Central memory CD8-positive, alpha-beta T cell (primary cell): ENCODE measurements at regions not wholly inside any gene's neighbourhood (a gene's known extent, or its start where the extent isn't known, plus 50 kb on each side); places are given as distances from the start of the nearest gene placed in this dataset.
"Not testable (repeated sequence)": the region's sequence is repeated elsewhere in the genome, so short reads cannot be mapped to it uniquely, and the experiment has no call there.

Experiments used
- ATAC-seq: fragments of 150-1000 bp; cut with Tn5 transposase; replicated peaks from 2 replicates; pipeline ENCODE4 v1.10.0; 2022; ENCODE audit warnings: mild to moderate bottlenecking, moderate FRiP score, moderate number of reproducible peaks; ENCODE audit not compliant: poor library complexity, severe bottlenecking; ENCODE audit errors: extremely low read depth
- DNase-seq, 2 donors: peaks; one replicate each; pipeline ENCODE4 v3.0.0; 2021; ENCODE audit warnings: low spot score in 2 of 2
- H3K27ac Mint-ChIP-seq: one replicate; pipeline ENCODE4 v1.8.0; 2022; ENCODE audit warnings: low read depth, mild to moderate bottlenecking, moderate library complexity, mixed read lengths
- H3K27me3 Mint-ChIP-seq: one replicate; pipeline ENCODE4 v1.8.0; 2022; ENCODE audit warnings: mixed read lengths
- H3K36me3 Mint-ChIP-seq: one replicate; pipeline ENCODE4 v1.8.0; 2022; ENCODE audit warnings: mild to moderate bottlenecking, moderate library complexity, mixed read lengths; ENCODE audit not compliant: insufficient read depth
- H3K4me1 Mint-ChIP-seq: one replicate; pipeline ENCODE4 v1.8.0; 2022; ENCODE audit warnings: mixed read lengths
- H3K4me3 Mint-ChIP-seq: one replicate; pipeline ENCODE4 v1.8.0; 2022; ENCODE audit warnings: mild to moderate bottlenecking, moderate library complexity, mixed read lengths
- H3K9me3 Mint-ChIP-seq: one replicate; pipeline ENCODE4 v1.8.0; 2022; ENCODE audit warnings: mixed read lengths

DNA sequence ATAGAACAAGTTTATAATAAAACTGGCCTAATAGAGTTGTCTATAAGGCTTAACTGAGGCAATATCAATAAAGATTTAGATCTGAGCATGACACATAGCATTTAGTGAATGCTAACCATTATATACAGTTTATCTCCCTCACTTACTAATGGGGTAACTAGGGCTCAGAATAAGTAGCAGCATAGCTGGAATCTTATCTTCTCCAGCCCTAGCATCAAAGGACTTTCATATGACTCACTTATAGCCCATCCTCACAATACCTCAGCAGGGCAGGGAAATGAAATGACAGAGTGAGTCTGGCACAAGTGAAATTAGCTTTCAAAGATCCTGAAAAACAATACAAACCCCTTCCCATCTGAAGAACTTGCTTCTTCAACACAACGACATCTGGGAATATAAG, 362.9 kb downstream of the KIF20B start:
- no peaks in the 10 kb centered on the region for H3K4me1 Mint-ChIP-seq

GRCh38 chr10:90066435-90066834, 365.0 kb downstream of the KIF20B start:
- Mint-ChIP-seq H3K27me3 (no peaks in the 10 kb centered on the region), H3K36me3 (no peaks in the 10 kb centered on the region), H3K9me3 (no peaks in the 10 kb centered on the region), H3K4me3 (no peak overlapping the region), H3K27ac (no peak overlapping the region), H3K4me1 (no peaks in the 10 kb centered on the region)
- DNase-seq (no peak), ATAC-seq (no peak)

More for the DNA sequence above, 362.9 kb downstream of the KIF20B start:
- no peak for ATAC-seq
- DNase-seq = no peak
- Mint-ChIP-seq H3K36me3 (no peaks in the 10 kb centered on the region), H3K9me3 (no peaks in the 10 kb centered on the region), H3K4me3 (no peak overlapping the region), H3K27me3 (no peaks in the 10 kb centered on the region), H3K27ac (no peak overlapping the region)

DNA sequence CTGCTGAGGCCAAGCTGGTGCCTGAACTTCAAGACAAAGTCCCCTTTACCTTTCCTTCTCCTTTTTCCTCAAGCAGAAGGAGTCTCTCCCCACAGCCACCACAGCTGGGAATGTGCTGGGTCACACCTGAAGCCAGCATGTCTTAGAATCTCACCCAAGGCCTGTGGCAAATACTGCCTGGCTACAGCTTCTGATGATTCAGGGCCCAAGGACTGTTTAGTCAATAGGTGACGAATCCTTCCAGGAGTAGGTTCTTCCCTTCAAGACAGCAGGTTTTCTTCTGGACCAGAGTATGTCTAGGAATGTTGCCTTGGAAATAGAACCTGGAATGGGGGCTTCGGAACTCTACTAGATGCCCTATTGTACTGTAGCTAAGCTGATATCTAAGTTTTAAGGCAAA, 374.6 kb downstream of the KIF20B start:
- H3K36me3 Mint-ChIP-seq = no peaks in the 10 kb centered on the region
- no peak for ATAC-seq
- DNase-seq = no peak
- H3K9me3 Mint-ChIP-seq = peaks cover 5% of the 10 kb centered on the region
- H3K4me1 Mint-ChIP-seq = no peaks in the 10 kb centered on the region
- no peak overlapping the region for H3K4me3 Mint-ChIP-seq
- H3K27me3 Mint-ChIP-seq = peaks cover 25% of the 10 kb centered on the region
- no peak overlapping the region for H3K27ac Mint-ChIP-seq

DNA sequence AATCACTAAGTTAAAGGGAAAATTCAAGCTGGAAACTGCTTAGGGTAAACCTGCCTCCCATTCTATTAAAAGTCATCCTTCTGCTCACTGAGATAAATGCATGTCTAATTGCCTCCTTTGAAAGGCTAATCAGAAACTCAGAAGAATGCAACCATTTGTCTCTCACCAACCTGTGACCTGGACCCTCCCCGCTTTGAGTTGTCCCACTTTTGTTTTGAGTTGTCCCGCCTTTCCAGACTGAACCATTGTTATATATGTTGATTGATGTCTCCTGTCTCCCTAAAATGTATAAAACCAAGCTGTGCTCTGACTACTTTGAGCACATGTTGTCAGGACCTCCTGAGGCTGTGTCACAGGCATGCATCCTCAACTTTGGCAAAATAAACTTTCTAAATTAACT, 378.4 kb downstream of the KIF20B start:
- no peak overlapping the region for H3K4me3 Mint-ChIP-seq

DNA sequence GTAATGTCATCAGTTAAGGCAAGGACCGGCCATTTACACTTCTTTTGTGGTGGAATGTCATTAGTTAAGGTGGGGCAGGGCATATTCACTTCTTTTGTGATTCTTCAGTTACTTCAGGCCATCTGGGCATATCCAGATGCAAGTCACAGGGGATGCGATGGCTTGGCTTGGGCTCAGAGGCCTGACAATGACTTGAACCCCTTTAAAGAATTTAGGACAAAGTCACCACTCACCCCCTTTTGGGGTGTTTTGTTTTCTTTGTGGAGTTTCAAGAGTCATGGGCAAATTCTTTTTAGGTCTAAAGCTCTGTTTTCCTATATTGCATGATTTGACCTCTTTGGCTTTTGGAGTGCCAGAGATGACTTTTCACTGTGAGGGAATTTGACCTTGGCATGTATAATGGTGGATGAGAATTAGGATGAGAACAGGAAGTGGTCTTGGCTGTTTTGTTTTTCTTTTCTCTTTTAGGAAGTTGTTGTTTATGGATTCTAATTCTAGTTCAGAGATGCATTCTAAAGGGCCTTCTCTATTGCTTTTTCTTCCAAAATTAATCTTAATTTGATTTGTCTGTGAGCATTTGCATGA, 385.3 kb downstream of the KIF20B start:
- not testable (repeated sequence) for H3K4me3 Mint-ChIP-seq, H3K4me1 Mint-ChIP-seq, H3K27ac Mint-ChIP-seq, H3K27me3 Mint-ChIP-seq, H3K9me3 Mint-ChIP-seq, H3K36me3 Mint-ChIP-seq, ATAC-seq, DNase-seq

More for the DNA sequence above, 378.4 kb downstream of the KIF20B start:
- Mint-ChIP-seq H3K9me3 (peaks cover 5% of the 10 kb centered on the region), H3K36me3 (no peaks in the 10 kb centered on the region), H3K27me3 (peaks cover 13% of the 10 kb centered on the region), H3K4me1 (no peaks in the 10 kb centered on the region), H3K27ac (no peak overlapping the region)
- no peak for DNase-seq
- no peak for ATAC-seq

- H3K27ac Mint-ChIP-seq = no peak overlapping the region
- no peaks in the 10 kb centered on the region for H3K27me3 Mint-ChIP-seq
- no peaks in the 10 kb centered on the region for H3K36me3 Mint-ChIP-seq
- H3K9me3 Mint-ChIP-seq = no peaks in the 10 kb centered on the region
- ATAC-seq (no peak), DNase-seq (no peak)
- H3K4me3 Mint-ChIP-seq = no peak overlapping the region
- no peaks in the 10 kb centered on the region for H3K4me1 Mint-ChIP-seq
These were observed 386.0 kb downstream of the KIF20B start for GRCh38 chr10:90087197-90088023.

DNA sequence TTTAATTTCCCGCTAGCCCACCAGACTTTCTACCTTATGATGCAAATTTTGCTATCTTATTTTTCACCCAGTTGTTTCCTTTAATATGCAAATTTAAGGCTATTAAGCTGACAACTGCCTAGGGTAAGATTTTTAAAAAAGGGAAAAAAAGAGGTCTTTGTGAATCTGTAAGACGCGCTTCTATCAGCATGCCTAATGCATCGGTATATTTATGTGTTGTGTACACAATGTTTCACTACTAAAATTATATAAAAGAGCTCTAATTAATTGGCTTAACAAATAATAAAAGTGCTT, 386.6 kb downstream of the KIF20B start:
- Mint-ChIP-seq H3K36me3 (no peaks in the 10 kb centered on the region), H3K27ac (no peak overlapping the region), H3K27me3 (no peaks in the 10 kb centered on the region), H3K4me3 (no peak overlapping the region), H3K4me1 (no peaks in the 10 kb centered on the region), H3K9me3 (no peaks in the 10 kb centered on the region)
- ATAC-seq (no peak), DNase-seq (no peak)

GRCh38 chr10:90089719-90090118, 388.3 kb downstream of the KIF20B start:
- ATAC-seq (no peak), DNase-seq (no peak)
- Mint-ChIP-seq H3K4me1 (no peaks in the 10 kb centered on the region), H3K4me3 (no peak overlapping the region), H3K36me3 (no peaks in the 10 kb centered on the region), H3K9me3 (no peaks in the 10 kb centered on the region), H3K27ac (no peak overlapping the region), H3K27me3 (no peaks in the 10 kb centered on the region)

DNA sequence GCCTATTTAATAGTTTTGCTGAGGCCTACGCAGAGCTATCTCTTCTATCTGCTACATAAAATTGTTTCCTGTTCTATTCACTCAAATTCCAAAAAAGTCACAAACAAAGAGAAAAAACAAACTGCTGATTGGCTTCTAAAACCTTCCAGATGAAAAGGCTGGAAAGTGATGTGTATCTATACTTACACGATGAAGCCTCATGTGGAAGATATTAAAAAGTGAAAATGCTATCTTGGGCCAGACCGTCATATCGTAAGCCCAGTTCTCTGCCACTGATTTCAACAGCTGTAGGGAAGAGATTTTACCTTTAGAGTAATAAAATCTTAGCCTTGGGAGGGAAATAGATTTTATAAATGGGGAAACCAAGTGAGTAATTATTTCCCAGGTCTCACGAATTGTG, 394.8 kb downstream of the KIF20B start:
- Mint-ChIP-seq H3K4me1 (no peaks in the 10 kb centered on the region), H3K9me3 (no peaks in the 10 kb centered on the region), H3K27ac (no peak overlapping the region), H3K27me3 (no peaks in the 10 kb centered on the region), H3K4me3 (no peak overlapping the region), H3K36me3 (no peaks in the 10 kb centered on the region)
- DNase-seq = no peak
- ATAC-seq = no peak

DNA sequence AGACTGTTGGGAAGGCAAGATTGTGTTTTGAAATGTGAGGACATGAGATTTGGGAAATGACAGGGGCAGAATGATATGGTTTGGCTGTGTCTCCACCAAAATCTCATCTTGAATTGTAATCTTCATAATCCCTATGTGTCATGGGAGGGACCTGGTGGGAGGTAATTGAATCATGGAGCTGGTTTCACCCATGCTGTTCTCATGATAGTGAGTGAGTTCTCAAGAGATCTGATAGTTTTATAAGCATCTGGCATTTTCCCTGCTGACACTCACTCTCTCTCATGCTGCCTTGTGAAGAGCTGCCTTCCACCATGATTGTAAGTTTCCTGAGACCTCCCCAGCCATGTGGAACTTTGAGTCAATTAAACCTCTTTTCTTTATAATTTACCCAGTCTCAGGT, 406.2 kb downstream of the KIF20B start:
- H3K27me3 Mint-ChIP-seq, ATAC-seq, H3K36me3 Mint-ChIP-seq, H3K27ac Mint-ChIP-seq, H3K4me1 Mint-ChIP-seq, DNase-seq, H3K4me3 Mint-ChIP-seq: not testable (repeated sequence)
- peaks cover 14% of the 10 kb centered on the region for H3K9me3 Mint-ChIP-seq

GRCh38 chr10:90111671-90112070, 410.3 kb downstream of the KIF20B start:
- Mint-ChIP-seq H3K9me3 (peaks cover 13% of the 10 kb centered on the region), H3K36me3 (no peaks in the 10 kb centered on the region), H3K27me3 (no peaks in the 10 kb centered on the region), H3K27ac (no peak overlapping the region), H3K4me1 (no peaks in the 10 kb centered on the region), H3K4me3 (no peak overlapping the region)
- ATAC-seq (no peak), DNase-seq (no peak)

DNA sequence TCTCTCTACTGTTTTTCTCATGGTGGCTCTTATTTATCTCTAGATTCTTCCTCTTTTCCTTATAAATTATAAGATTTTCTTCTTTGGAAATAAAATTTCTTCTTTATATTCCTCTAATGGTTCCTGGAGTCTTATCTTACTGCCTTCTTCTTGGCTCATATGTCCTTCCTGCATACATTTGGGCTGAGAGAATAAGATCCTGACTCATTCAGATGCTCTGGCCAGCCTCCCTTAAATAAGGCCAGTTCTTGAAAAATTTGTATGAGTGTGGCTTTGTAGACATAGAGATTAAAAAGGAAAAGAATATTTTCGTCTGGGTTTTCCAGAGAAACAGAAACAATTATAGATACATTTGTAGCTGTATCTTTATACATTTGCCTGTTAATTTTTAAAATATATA, 411.3 kb downstream of the KIF20B start:
- no peak overlapping the region for H3K27ac Mint-ChIP-seq
- no peaks in the 10 kb centered on the region for H3K36me3 Mint-ChIP-seq
- DNase-seq (no peak), ATAC-seq (no peak)
- no peaks in the 10 kb centered on the region for H3K4me1 Mint-ChIP-seq
- H3K4me3 Mint-ChIP-seq = no peak overlapping the region
- no peaks in the 10 kb centered on the region for H3K27me3 Mint-ChIP-seq
- H3K9me3 Mint-ChIP-seq = peaks cover 16% of the 10 kb centered on the region

GRCh38 chr10:90118567-90118966, 417.2 kb downstream of the KIF20B start:
- peaks cover 13% of the 10 kb centered on the region for H3K9me3 Mint-ChIP-seq
- not testable (repeated sequence) for H3K27ac Mint-ChIP-seq, H3K4me3 Mint-ChIP-seq, H3K4me1 Mint-ChIP-seq, H3K27me3 Mint-ChIP-seq, DNase-seq, H3K36me3 Mint-ChIP-seq, ATAC-seq
